Tibial nerve (tissue), 4 donors: ENCODE measurements at regions not wholly inside any gene's neighbourhood (a gene's known extent, or its start where the extent isn't known, plus 50 kb on each side); places are given as distances from the start of the nearest gene placed in this dataset.

Source experiments
- DNase-seq, 2 donors: peaks; one replicate each; pipeline ENCODE4 v3.0.0-alpha.2; 2019; ENCODE audit warnings: low spot score in 2 of 2
- H3K27ac ChIP-seq, 4 donors: fragments of 200-600 bp; sonication (generic) in 3 of 4; one replicate each; pipeline ENCODE4 v1.5.1; 2017 to 2019; ENCODE audit warnings: mild to moderate bottlenecking in 1 of 4
- H3K27me3 ChIP-seq, 2 donors: fragments of 200-600 bp; sonication (generic) in 1 of 2; one replicate each; pipeline versions ENCODE4 v1.5.1 to v1.6.0; 2017 to 2019
- H3K36me3 ChIP-seq, 3 donors: fragments of 200-600 bp; sonication (generic); one replicate each; pipeline ENCODE4 v1.5.1; 2018 to 2019
- H3K4me1 ChIP-seq, 4 donors: fragments of 200-600 bp; sonication (generic) in 3 of 4; one replicate each; pipeline ENCODE4 v1.5.1; 2017 to 2019
- H3K4me3 ChIP-seq, 4 donors: fragments of 200-600 bp; sonication (generic) in 3 of 4; one replicate each; pipeline ENCODE4 v1.5.1; 2017 to 2019; ENCODE audit warnings: mild to moderate bottlenecking in 1 of 4, moderate library complexity in 1 of 4
- H3K9me3 ChIP-seq, 4 donors: fragments of 200-600 bp; sonication (generic) in 3 of 4; one replicate each; pipeline ENCODE4 v1.5.1; 2017 to 2019
- CTCF ChIP-seq, 5 experiments: fragments of 200-600 bp in 3 of 5; fragments of 450-650 bp in 2 of 5; sonication (generic) in 3 of 5; IDR thresholded peaks; one replicate each; pipeline ENCODE4 v1.5.1; 2016 to 2019; ENCODE audit warnings: antibody characterized with exemption in 5 of 5, mild to moderate bottlenecking in 3 of 5, moderate library complexity in 2 of 5
- EP300 ChIP-seq, 2 donors: sonication (generic); formaldehyde crosslinking; IDR thresholded peaks; one replicate each; pipeline ENCODE4 v1.6.1; 2017; ENCODE audit warnings: antibody characterized with exemption in 2 of 2, mild to moderate bottlenecking in 1 of 2
- POLR2A ChIP-seq, 2 donors: fragments of 450-650 bp; IDR thresholded peaks; one replicate each; pipeline ENCODE4 v1.6.1; 2017; ENCODE audit warnings: antibody characterized with exemption in 2 of 2, mild to moderate bottlenecking in 2 of 2, moderate library complexity in 2 of 2
- WGBS, 2 donors: methylation state at CpG; one replicate each; pipeline ENCODE4 v1.1.5; 2018; 5-methylcytosine and 5-hydroxymethylcytosine counted together

GRCh38 chrX:99663136-99663535 is 746.9 kb downstream of the PCDH19 start:
- Histone ChIP-seq H3K27ac (no peak overlapping the region), H3K4me1 (no peaks in the 10 kb centered on the region), H3K4me3 (no peak overlapping the region), H3K27me3 (no peaks in the 10 kb centered on the region), H3K36me3 (no peaks in the 10 kb centered on the region), H3K9me3 (no peaks in the 10 kb centered on the region)
- DNase-seq: no peak
- 26 to 40% methylated on average over 4 of the region's 4 CpGs for WGBS, 2 donors
- TF ChIP-seq EP300 (IDR thresholded peaks at IDR 0.05): no peak
- TF ChIP-seq CTCF (IDR thresholded peaks at IDR 0.05): no peak
- no peak for TF ChIP-seq POLR2A (IDR thresholded peaks at IDR 0.05)

- DNase-seq: no peak
- no peaks in the 10 kb centered on the region for H3K27me3 ChIP-seq
- H3K9me3 ChIP-seq: no peaks in the 10 kb centered on the region
- H3K27ac ChIP-seq: no peak overlapping the region
- WGBS, 2 donors: 63 to 85% methylated on average over 1 of the region's 1 CpG
- no peaks in the 10 kb centered on the region for H3K36me3 ChIP-seq
- H3K4me3 ChIP-seq: no peak overlapping the region
- H3K4me1 ChIP-seq: no peaks in the 10 kb centered on the region
- TF ChIP-seq EP300 (IDR thresholded peaks at IDR 0.05): no peak
- TF ChIP-seq POLR2A (IDR thresholded peaks at IDR 0.05): no peak
- no peak for TF ChIP-seq CTCF (IDR thresholded peaks at IDR 0.05)
These were observed 755.9 kb downstream of the PCDH19 start for GRCh38 chrX:99654188-99654587.

- H3K27me3 ChIP-seq: no peaks in the 10 kb centered on the region
- TF ChIP-seq EP300 (IDR thresholded peaks at IDR 0.05) (no peak), CTCF (IDR thresholded peaks at IDR 0.05) (no peak), POLR2A (IDR thresholded peaks at IDR 0.05) (no peak)
- no peaks in the 10 kb centered on the region for H3K36me3 ChIP-seq
- WGBS, 2 donors: 83 to 84% methylated on average over 1 of the region's 1 CpG
- H3K27ac ChIP-seq: no peak overlapping the region
- DNase-seq: no peak
- H3K4me3 ChIP-seq: no peak overlapping the region
- no peaks in the 10 kb centered on the region for H3K9me3 ChIP-seq
- H3K4me1 ChIP-seq: no peaks in the 10 kb centered on the region
These were observed 756.7 kb downstream of the PCDH19 start for GRCh38 chrX:99653352-99653751.

- no peaks in the 10 kb centered on the region for H3K4me1 ChIP-seq
- TF ChIP-seq POLR2A (IDR thresholded peaks at IDR 0.05) (no peak), CTCF (IDR thresholded peaks at IDR 0.05) (no peak), EP300 (IDR thresholded peaks at IDR 0.05) (no peak)
- DNase-seq: no peak
- no peaks in the 10 kb centered on the region for H3K27me3 ChIP-seq
- no peak overlapping the region for H3K4me3 ChIP-seq
- H3K9me3 ChIP-seq: no peaks in the 10 kb centered on the region
- no peaks in the 10 kb centered on the region for H3K36me3 ChIP-seq
- no peak overlapping the region for H3K27ac ChIP-seq
These were observed 797.0 kb downstream of the PCDH19 start for GRCh38 chrX:99613041-99613440.

- TF ChIP-seq EP300 (IDR thresholded peaks at IDR 0.05): no peak
- no peak for TF ChIP-seq POLR2A (IDR thresholded peaks at IDR 0.05)
- TF ChIP-seq CTCF (IDR thresholded peaks at IDR 0.05): no peak
- Histone ChIP-seq H3K27ac (no peak overlapping the region), H3K36me3 (no peaks in the 10 kb centered on the region), H3K27me3 (no peaks in the 10 kb centered on the region), H3K4me1 (no peaks in the 10 kb centered on the region), H3K4me3 (no peak overlapping the region), H3K9me3 (no peaks in the 10 kb centered on the region)
- DNase-seq: no peak
- 23 to 31% methylated on average over 3 of the region's 3 CpGs for WGBS, 2 donors
These were observed 806.8 kb downstream of the PCDH19 start for GRCh38 chrX:99603091-99603814.
